ENCODE measurements at regions not wholly inside any gene's neighbourhood (a gene's known extent, or its start where the extent isn't known, plus 50 kb on each side); places are given as distances from the start of the nearest gene placed in this dataset.

DNA sequence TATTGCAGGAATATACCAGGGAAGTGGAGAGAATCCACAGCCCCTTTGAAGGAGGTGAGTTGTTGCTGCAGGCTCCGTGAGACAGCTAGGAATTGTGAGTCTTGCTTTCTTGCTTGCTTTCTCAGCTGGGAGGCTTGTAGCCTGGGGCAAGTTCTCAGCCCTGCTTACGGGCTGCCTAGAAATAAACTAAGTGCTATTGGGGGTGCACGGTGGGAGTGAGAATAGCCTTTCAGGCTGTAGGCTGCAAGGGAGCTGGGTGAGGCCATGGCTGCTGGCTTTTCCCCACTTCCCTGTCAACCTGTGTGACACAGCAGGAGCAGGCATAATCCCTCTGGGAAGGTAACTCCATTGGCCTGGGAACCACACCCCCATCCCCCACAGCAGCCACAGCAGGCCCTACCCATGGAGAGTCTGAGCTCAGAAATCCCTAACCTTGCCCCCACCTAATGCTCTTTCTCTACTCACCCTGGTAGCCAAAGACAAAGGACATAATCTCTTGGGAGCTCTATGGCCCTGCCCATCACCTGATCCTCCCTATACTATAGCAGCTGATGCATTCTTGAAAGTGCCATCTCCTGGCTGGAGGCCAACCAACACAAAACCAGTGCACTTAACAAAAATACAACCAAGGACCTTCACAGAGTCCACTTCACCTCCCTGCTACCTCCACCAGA is 113.0 kb downstream of the MMRN1 start:
- H3K9me3 Mint-ChIP-seq (ENCODE audit: unreplicated experiment): peaks cover 6% of the 10 kb centered on the region
- DNase-seq (ENCODE audit: unreplicated experiment): no peak
- H3K36me3 Mint-ChIP-seq (ENCODE audit: insufficient read depth, unreplicated experiment): no peaks in the 10 kb centered on the region
- H3K4me1 Mint-ChIP-seq (ENCODE audit: insufficient read depth, unreplicated experiment): no peaks in the 10 kb centered on the region
- POLR2A ChIA-PET: no interaction called here
- CTCF ChIA-PET: interaction anchor here (0.6 to 1.2 kb wide), 3 partner anchors 9 to 524 kb away, joined by 3 to 6 read pairs (median 3); no protein-coding TSS in a partner anchor
- H3K27me3 Mint-ChIP-seq (ENCODE audit: insufficient read depth, unreplicated experiment): no peaks in the 10 kb centered on the region
- TF ChIP-seq, protein P1, sequence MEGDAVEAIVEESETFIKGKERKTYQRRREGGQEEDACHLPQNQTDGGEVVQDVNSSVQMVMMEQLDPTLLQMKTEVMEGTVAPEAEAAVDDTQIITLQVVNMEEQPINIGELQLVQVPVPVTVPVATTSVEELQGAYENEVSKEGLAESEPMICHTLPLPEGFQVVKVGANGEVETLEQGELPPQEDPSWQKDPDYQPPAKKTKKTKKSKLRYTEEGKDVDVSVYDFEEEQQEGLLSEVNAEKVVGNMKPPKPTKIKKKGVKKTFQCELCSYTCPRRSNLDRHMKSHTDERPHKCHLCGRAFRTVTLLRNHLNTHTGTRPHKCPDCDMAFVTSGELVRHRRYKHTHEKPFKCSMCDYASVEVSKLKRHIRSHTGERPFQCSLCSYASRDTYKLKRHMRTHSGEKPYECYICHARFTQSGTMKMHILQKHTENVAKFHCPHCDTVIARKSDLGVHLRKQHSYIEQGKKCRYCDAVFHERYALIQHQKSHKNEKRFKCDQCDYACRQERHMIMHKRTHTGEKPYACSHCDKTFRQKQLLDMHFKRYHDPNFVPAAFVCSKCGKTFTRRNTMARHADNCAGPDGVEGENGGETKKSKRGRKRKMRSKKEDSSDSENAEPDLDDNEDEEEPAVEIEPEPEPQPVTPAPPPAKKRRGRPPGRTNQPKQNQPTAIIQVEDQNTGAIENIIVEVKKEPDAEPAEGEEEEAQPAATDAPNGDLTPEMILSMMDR (IDR thresholded peaks at IDR 0.05; ENCODE audit: unreplicated experiment): no peak
- intact Hi-C loops (cut with micrococcal nuclease): no loop called here
- no peak overlapping the region for H3K4me3 Mint-ChIP-seq (ENCODE audit: unreplicated experiment)
- no peak overlapping the region for H3K27ac Mint-ChIP-seq (ENCODE audit: low read depth, unreplicated experiment)
- no TSS peak for BruUV-seq (replicated peaks)

DNA sequence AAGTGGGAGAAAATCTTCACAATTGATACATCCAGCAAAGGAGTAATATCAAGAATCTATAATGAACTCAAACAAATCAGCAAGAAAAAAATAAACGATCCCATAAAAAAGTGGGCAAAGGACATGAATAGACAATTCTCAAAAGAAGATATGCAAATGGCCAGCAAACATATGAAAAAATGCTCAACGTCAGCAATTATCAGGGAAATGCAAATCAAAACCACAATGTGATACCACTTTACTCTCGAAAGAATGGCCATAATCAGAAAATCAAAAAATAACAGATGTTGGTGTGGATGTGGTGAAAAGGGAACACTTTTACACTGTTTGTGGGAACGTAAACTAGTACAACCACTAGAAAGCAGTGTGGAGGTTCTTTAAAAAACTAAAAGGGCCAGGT is 114.3 kb upstream of the CCSER1 start:
- Mint-ChIP-seq H3K9me3 (ENCODE audit: unreplicated experiment) (peaks cover 7% of the 10 kb centered on the region), H3K27me3 (ENCODE audit: insufficient read depth, unreplicated experiment) (no peaks in the 10 kb centered on the region), H3K27ac (ENCODE audit: low read depth, unreplicated experiment) (no peak overlapping the region), H3K36me3 (ENCODE audit: insufficient read depth, unreplicated experiment) (no peaks in the 10 kb centered on the region), H3K4me1 (ENCODE audit: insufficient read depth, unreplicated experiment) (no peaks in the 10 kb centered on the region), H3K4me3 (ENCODE audit: unreplicated experiment) (no peak overlapping the region)
- ChIA-PET CTCF (no interaction called here), POLR2A (no interaction called here)
- DNase-seq (ENCODE audit: unreplicated experiment): no peak
- TF ChIP-seq, protein P1 (IDR thresholded peaks at IDR 0.05; ENCODE audit: unreplicated experiment): no peak
- intact Hi-C loops (cut with micrococcal nuclease): no loop called here
- no TSS peak for BruUV-seq (replicated peaks)

DNA sequence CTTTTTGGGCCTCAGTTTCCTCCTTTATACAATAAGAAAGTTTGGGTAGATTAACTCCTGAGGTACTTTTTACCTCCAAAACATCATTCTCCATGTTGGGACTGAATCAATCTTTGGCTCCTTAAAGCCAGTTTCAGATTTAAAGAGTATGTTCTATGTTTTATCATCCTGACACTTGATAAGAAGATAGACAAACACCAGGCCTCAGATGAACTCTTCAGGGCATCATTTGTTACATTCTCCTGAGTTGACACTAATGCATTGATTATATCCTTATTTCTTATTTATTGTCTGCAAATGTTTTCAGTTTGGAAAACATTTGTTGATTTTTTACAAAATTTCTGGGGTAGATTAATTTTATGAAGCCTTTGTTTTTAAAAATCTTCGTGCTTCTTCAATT is 102.7 kb upstream of the CCSER1 start:
- CTCF ChIA-PET: interaction anchor here (0.6 to 3.4 kb wide), 3 partner anchors 104 to 270 kb away, joined by 3 to 12 read pairs (median 4); no protein-coding TSS in a partner anchor
- POLR2A ChIA-PET: no interaction called here
- no peak for DNase-seq (ENCODE audit: unreplicated experiment)
- BruUV-seq (replicated peaks): no TSS peak
- Mint-ChIP-seq H3K4me3 (ENCODE audit: unreplicated experiment) (no peak overlapping the region), H3K27ac (ENCODE audit: low read depth, unreplicated experiment) (no peak overlapping the region), H3K9me3 (ENCODE audit: unreplicated experiment) (no peaks in the 10 kb centered on the region), H3K27me3 (ENCODE audit: insufficient read depth, unreplicated experiment) (no peaks in the 10 kb centered on the region), H3K36me3 (ENCODE audit: insufficient read depth, unreplicated experiment) (no peaks in the 10 kb centered on the region), H3K4me1 (ENCODE audit: insufficient read depth, unreplicated experiment) (no peaks in the 10 kb centered on the region)
- intact Hi-C loops (cut with micrococcal nuclease): no loop called here
- TF ChIP-seq, protein P1 (IDR thresholded peaks at IDR 0.05; ENCODE audit: unreplicated experiment): no peak

DNA sequence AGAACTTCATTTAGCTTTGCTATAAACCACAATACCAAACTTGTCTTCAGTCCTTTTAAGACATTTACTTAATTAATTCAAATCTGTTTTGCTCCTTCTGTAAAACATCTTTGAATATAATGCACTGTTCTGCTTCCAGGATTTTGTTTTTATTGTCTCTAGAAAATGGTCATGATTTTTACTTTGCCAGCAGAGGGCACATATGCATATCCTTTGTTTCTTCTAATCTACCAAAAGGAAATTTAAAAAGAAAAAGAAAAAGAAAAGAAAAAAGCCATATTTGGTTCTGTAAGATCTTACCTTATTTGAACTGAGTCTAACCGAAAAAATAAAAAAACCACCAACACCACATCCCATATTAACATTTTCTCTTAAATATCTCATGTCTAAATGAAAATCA is 101.9 kb upstream of the CCSER1 start:
- H3K27me3 Mint-ChIP-seq (ENCODE audit: insufficient read depth, unreplicated experiment): no peaks in the 10 kb centered on the region
- BruUV-seq (replicated peaks): no TSS peak
- intact Hi-C loops (cut with micrococcal nuclease): loop anchor here (1.0 kb wide), 1 partner anchor 268 kb away; no protein-coding TSS in a partner anchor
- peak; percentile 20 for DNase-seq (ENCODE audit: unreplicated experiment)
- H3K36me3 Mint-ChIP-seq (ENCODE audit: insufficient read depth, unreplicated experiment): no peaks in the 10 kb centered on the region
- TF ChIP-seq, protein P1 (IDR thresholded peaks at IDR 0.05; ENCODE audit: unreplicated experiment): peak; percentile 14
- ChIA-PET POLR2A (no interaction called here), CTCF (interaction anchor here (1.5 to 3.4 kb wide), 2 partner anchors 266 to 269 kb away, joined by 4 to 12 read pairs; no protein-coding TSS in a partner anchor)
- no peak overlapping the region for H3K4me3 Mint-ChIP-seq (ENCODE audit: unreplicated experiment)
- no peaks in the 10 kb centered on the region for H3K9me3 Mint-ChIP-seq (ENCODE audit: unreplicated experiment)
- H3K4me1 Mint-ChIP-seq (ENCODE audit: insufficient read depth, unreplicated experiment): no peaks in the 10 kb centered on the region
- no peak overlapping the region for H3K27ac Mint-ChIP-seq (ENCODE audit: low read depth, unreplicated experiment)

Measured in MCF 10A (cell line).